WERI-Rb-1 (cell line): ENCODE measurements at regions not wholly inside any gene's neighbourhood (a gene's known extent, or its start where the extent isn't known, plus 50 kb on each side); places are given as distances from the start of the nearest gene placed in this dataset.
A peak's percentile ranks its signal among the peaks of the same experiment; 100 is the strongest.
"Not testable (repeated sequence)": the region's sequence is repeated elsewhere in the genome, so short reads cannot be mapped to it uniquely, and the experiment has no call there.

Experiments used
- DNase-seq: peaks from one replicate; pipeline ENCODE4 v3.0.0-alpha.2; 2020
- H3K27ac ChIP-seq: fragments of 250-450 bp; sonication (Bioruptor Pico); 2 replicates; pipeline ENCODE4 v1.5.1; 2020; ENCODE audit warnings: mild to moderate bottlenecking, moderate library complexity
- H3K27me3 ChIP-seq: fragments of 250-450 bp; sonication (Bioruptor Pico); 2 replicates; pipeline ENCODE4 v1.5.1; 2021; ENCODE audit warnings: mild to moderate bottlenecking, low read depth, moderate library complexity; ENCODE audit not compliant: insufficient read depth, severe bottlenecking
- H3K36me3 ChIP-seq: fragments of 250-450 bp; sonication (Bioruptor Pico); 2 replicates; pipeline ENCODE4 v1.5.1; 2020; ENCODE audit warnings: mild to moderate bottlenecking, moderate library complexity
- H3K4me3 ChIP-seq: 2 replicates; pipeline ENCODE4 v1.5.1; 2011; ENCODE audit warnings: low read depth, mild to moderate bottlenecking, control low read depth, low read length
- H3K9me3 ChIP-seq: fragments of 250-450 bp; sonication (Bioruptor Pico); 2 replicates; pipeline ENCODE4 v1.5.1; 2021; ENCODE audit warnings: mild to moderate bottlenecking, moderate library complexity; ENCODE audit not compliant: severe bottlenecking
- CTCF ChIP-seq: IDR thresholded peaks from 2 replicates; pipeline ENCODE4 v1.5.1; 2011; ENCODE audit warnings: low read depth, mild to moderate bottlenecking, control low read depth, inconsistent platforms, low read length

GRCh38 chr7:138185132-138185908 lies 109.1 kb downstream of the AKR1D1 start:
- H3K36me3 ChIP-seq: no peaks in the 10 kb centered on the region
- no peak for DNase-seq
- peaks cover 3% of the 10 kb centered on the region for H3K9me3 ChIP-seq
- no peak overlapping the region for H3K4me3 ChIP-seq
- H3K27ac ChIP-seq: no peak overlapping the region
- TF ChIP-seq CTCF: no peak
- no peaks in the 10 kb centered on the region for H3K27me3 ChIP-seq

GRCh38 chr7:138186951-138187351 lies 110.7 kb downstream of the AKR1D1 start:
- H3K27ac ChIP-seq: no peak overlapping the region
- H3K36me3 ChIP-seq: no peaks in the 10 kb centered on the region
- H3K4me3 ChIP-seq: no peak overlapping the region
- H3K9me3 ChIP-seq: peaks cover 3% of the 10 kb centered on the region
- no peak for TF ChIP-seq CTCF
- H3K27me3 ChIP-seq: no peaks in the 10 kb centered on the region
- no peak for DNase-seq

- no peak for DNase-seq
- no peak for TF ChIP-seq CTCF
- H3K27ac ChIP-seq: no peak overlapping the region
- H3K36me3 ChIP-seq: no peaks in the 10 kb centered on the region
- no peak overlapping the region for H3K4me3 ChIP-seq
- H3K9me3 ChIP-seq: peaks cover 3% of the 10 kb centered on the region
- H3K27me3 ChIP-seq: no peaks in the 10 kb centered on the region
Observed at GRCh38 chr7:138188290-138188858, 112.1 kb downstream of the AKR1D1 start.

GRCh38 chr7:138194567-138194966 lies 118.3 kb downstream of the AKR1D1 start:
- H3K9me3 ChIP-seq: no peaks in the 10 kb centered on the region
- no peak for TF ChIP-seq CTCF
- DNase-seq: peak; percentile 24
- H3K27me3 ChIP-seq: no peaks in the 10 kb centered on the region
- no peak overlapping the region for H3K27ac ChIP-seq
- H3K4me3 ChIP-seq: no peak overlapping the region
- no peaks in the 10 kb centered on the region for H3K36me3 ChIP-seq

GRCh38 chr7:138195151-138195571 lies 118.9 kb downstream of the AKR1D1 start:
- no peaks in the 10 kb centered on the region for H3K27me3 ChIP-seq
- no peak for TF ChIP-seq CTCF
- DNase-seq: no peak
- no peaks in the 10 kb centered on the region for H3K36me3 ChIP-seq
- H3K4me3 ChIP-seq: no peak overlapping the region
- H3K9me3 ChIP-seq: no peaks in the 10 kb centered on the region
- H3K27ac ChIP-seq: no peak overlapping the region

- not testable (repeated sequence) for DNase-seq, H3K27me3 ChIP-seq, H3K27ac ChIP-seq, H3K9me3 ChIP-seq, H3K36me3 ChIP-seq, H3K4me3 ChIP-seq
Observed at GRCh38 chr7:138196503-138196946, 120.3 kb downstream of the AKR1D1 start.
